K562 (cell line): ENCODE measurements at regions not wholly inside any gene's neighbourhood (a gene's known extent, or its start where the extent isn't known, plus 50 kb on each side); places are given as distances from the start of the nearest gene placed in this dataset.

Experiments used
- ATAC-seq: fragments of 200-7000 bp; cut with Tn5 transposase; 3 replicates; pipeline ENCODE4 v1.9.1; 2020; ENCODE audit warnings: moderate library complexity
- BruUV-seq: library from RNA; stranded (reverse); fragments of 400-500 nt; replicated peaks from 2 replicates; lab custom pipeline; 2021; lab: Mats Ljungman, UMichigan
- CTCF ChIA-PET: fragments of 300-600 bp; formaldehyde crosslinking; extraction: SDS; loops from one replicate; lab custom pipeline; 2021; ENCODE audit warnings: low intra/inter-chr PET ratio; lab: Yijun Ruan, JAX
- POLR2A ChIA-PET: fragments of 300-600, 350-650 bp; sonication (Branson Sonifier 250); formaldehyde crosslinking; extraction: SDS; loops from one replicate; lab custom pipeline; 2021; ENCODE audit warnings: antibody characterized with exemption, inconsistent platforms; lab: Yijun Ruan, JAX
- DNase-seq, 4 experiments: peaks; one replicate each; pipeline versions ENCODE4 v3.0.0 to v3.0.0-alpha.2; 2011 to 2018; ENCODE audit warnings: low spot score in 3 of 4, mixed read lengths in 3 of 4; ENCODE audit errors: extremely low read depth in 1 of 4
- FAIRE-seq: peaks from 2 replicates; lab custom pipeline; 2011; peaks lifted over from hg19 to GRCh38; lab: Jason Lieb, UNC
- H2AFZ ChIP-seq: 2 replicates; pipeline ENCODE4 v1.6.0; 2011; ENCODE audit warnings: low read depth, low read length, control low read depth, inconsistent platforms
- H3K27ac ChIP-seq: fragments of 200-600 bp; 3 replicates; pipeline ENCODE4 v1.8.0; 2011; ENCODE audit warnings: low read depth, mild to moderate bottlenecking, control low read depth, inconsistent platforms, low read length, moderate library complexity, mixed read lengths; ENCODE audit errors: extremely low read depth
- H3K27me3 ChIP-seq, 2 experiments: fragments of 300-600 bp in 1 of 2; 2 replicates in 1 of 2; 3 replicates in 1 of 2; pipeline versions ENCODE4 v1.6.0 to v1.8.0; 2011; ENCODE audit warnings: inconsistent platforms in 2 of 2, low read length in 2 of 2, mild to moderate bottlenecking in 1 of 2, mixed read lengths in 1 of 2, moderate library complexity in 1 of 2; ENCODE audit not compliant: control insufficient read depth in 2 of 2, insufficient read depth in 2 of 2
- H3K36me3 ChIP-seq: fragments of 300-600 bp; 3 replicates; pipeline ENCODE4 v1.8.0; 2011; ENCODE audit warnings: mild to moderate bottlenecking, low read length, inconsistent platforms; ENCODE audit not compliant: control insufficient read depth, insufficient read depth
- H3K4me1 ChIP-seq, 2 experiments: fragments of 200-600 bp in 1 of 2; replicated peaks in 1 of 2; 2 replicates in 1 of 2; 3 replicates in 1 of 2; pipeline versions ENCODE4 v1.5.1 to v1.8.0; 2011; ENCODE audit warnings: inconsistent platforms in 2 of 2, low read length in 2 of 2, mild to moderate bottlenecking in 1 of 2, mixed read lengths in 1 of 2, moderate library complexity in 1 of 2; ENCODE audit not compliant: control insufficient read depth in 2 of 2, insufficient read depth in 2 of 2
- H3K4me2 ChIP-seq: 2 replicates; pipeline ENCODE4 v1.6.1; 2011; ENCODE audit warnings: low read length, control low read depth, inconsistent platforms, mixed read lengths; ENCODE audit not compliant: insufficient read depth
- H3K4me3 ChIP-seq: fragments of 200-600 bp; sonication (generic), shearing (Covaris generic); 2 replicates; pipeline ENCODE4 v1.5.1; 2016; ENCODE audit warnings: control low read depth, inconsistent platforms
- H3K79me2 ChIP-seq: fragments of 200-600 bp; 3 replicates; pipeline ENCODE4 v1.8.0; 2011; ENCODE audit warnings: low read length, inconsistent platforms; ENCODE audit not compliant: control insufficient read depth, insufficient read depth
- H3K9ac ChIP-seq, 2 experiments: 2 replicates each; pipeline versions ENCODE4 v1.6.0 to v1.6.1; 2011; ENCODE audit warnings: low read depth in 2 of 2, low read length in 2 of 2, control low read depth in 1 of 2, inconsistent platforms in 1 of 2, mild to moderate bottlenecking in 1 of 2, mixed read lengths in 1 of 2; ENCODE audit not compliant: insufficient read depth in 1 of 2
- H3K9me1 ChIP-seq: one replicate; pipeline ENCODE4 v1.6.0; 2011; ENCODE audit warnings: inconsistent platforms, mild to moderate bottlenecking, low read length, moderate library complexity; ENCODE audit not compliant: control insufficient read depth, insufficient read depth
- H3K9me3 ChIP-seq: replicated peaks from 2 replicates; pipeline ENCODE4 v1.5.1; 2011; ENCODE audit warnings: low read depth, low read length, inconsistent platforms; ENCODE audit not compliant: control insufficient read depth, insufficient read depth
- H4K20me1 ChIP-seq: replicated peaks from 2 replicates; pipeline ENCODE4 v1.6.1; 2011; ENCODE audit warnings: low read length, inconsistent platforms, mixed read lengths; ENCODE audit not compliant: control insufficient read depth, insufficient read depth
- ARNT ChIP-seq, 2 experiments: fragments of 450-650 bp; IDR thresholded peaks; 2 replicates each; pipeline ENCODE4 v1.6.1; 2016; ENCODE audit warnings: mild to moderate bottlenecking in 1 of 2
- BACH1 ChIP-seq: fragments of 200-800 bp; sonication (Bioruptor generic); IDR thresholded peaks from 2 replicates; pipeline ENCODE4 v1.6.1; 2016; ENCODE audit warnings: missing genetic modification characterization, missing compliant biosample characterization
- C11orf30 ChIP-seq: fragments of 450-650 bp; IDR thresholded peaks from 2 replicates; pipeline ENCODE4 v1.6.1; 2016; ENCODE audit warnings: low read depth, mild to moderate bottlenecking
- MAFK ChIP-seq: IDR thresholded peaks from 2 replicates; pipeline ENCODE4 v1.6.1; 2011; ENCODE audit warnings: low read length, improper control_type of control experiment
- NFE2 ChIP-seq: IDR thresholded peaks from 2 replicates; pipeline ENCODE4 v1.6.1; 2014; ENCODE audit warnings: antibody characterized with exemption, low read depth
- RBM14 ChIP-seq: fragments of 200-400 bp; formaldehyde crosslinking; IDR thresholded peaks from 2 replicates; pipeline ENCODE4 v1.6.1; 2018; ENCODE audit warnings: low read depth, mild to moderate bottlenecking, low read length, moderate library complexity, borderline replicate concordance; ENCODE audit not compliant: insufficient read depth
- THRAP3 ChIP-seq: fragments of 450-650 bp; IDR thresholded peaks from 2 replicates; pipeline ENCODE4 v1.6.1; 2016; ENCODE audit warnings: mild to moderate bottlenecking, inconsistent platforms, borderline replicate concordance
- ZBTB17 ChIP-seq: fragments of 450-650 bp; formaldehyde crosslinking; IDR thresholded peaks from 2 replicates; pipeline ENCODE4 v1.4.0; 2020; ENCODE audit warnings: mild to moderate bottlenecking
- WGBS: fragments of 100-300 bp; shearing (Covaris generic); methylation state at CpG from one replicate; pipeline ENCODE4 v1.1.6; 2016; ENCODE audit warnings: low coverage, mixed read lengths; ENCODE audit not compliant: insufficient coverage; ENCODE audit errors: missing lambda C conversion rate; 5-methylcytosine and 5-hydroxymethylcytosine counted together
- in situ Hi-C: fragments of 300-500 bp; cut with MboI; formaldehyde crosslinking; loops from 4 replicates; pipeline ENCODE4 v1.15.0; 2018; ENCODE audit warnings: inconsistent platforms, mixed read lengths
- intact Hi-C: fragments of 100-400 bp; cut with micrococcal nuclease; formaldehyde crosslinking; loops from 2 replicates; pipeline ENCODE4 v1.14.2; 2022
- TF ChIP-seq, protein P1 (sequence below): sonication (generic); formaldehyde crosslinking; IDR thresholded peaks from 2 replicates; pipeline ENCODE4 v1.9.0; 2022; ENCODE audit warnings: mild to moderate bottlenecking, missing genetic modification reagents
- TF ChIP-seq, protein P2 (sequence below): fragments of 250-450 bp; sonication (Bioruptor Pico); IDR thresholded peaks from 2 replicates; pipeline ENCODE4 v1.5.0; 2020; ENCODE audit warnings: mild to moderate bottlenecking, borderline replicate concordance
- TF ChIP-seq, protein P3 (sequence below): fragments of 250-450 bp; sonication (Bioruptor Pico); IDR thresholded peaks from 2 replicates; pipeline ENCODE4 v1.5.0; 2021; ENCODE audit warnings: mild to moderate bottlenecking, borderline replicate concordance
- TF ChIP-seq, protein P4 (sequence below): fragments of 450-650 bp; IDR thresholded peaks from 2 replicates; pipeline ENCODE4 v1.7.0; 2016; ENCODE audit warnings: borderline replicate concordance

DNA sequence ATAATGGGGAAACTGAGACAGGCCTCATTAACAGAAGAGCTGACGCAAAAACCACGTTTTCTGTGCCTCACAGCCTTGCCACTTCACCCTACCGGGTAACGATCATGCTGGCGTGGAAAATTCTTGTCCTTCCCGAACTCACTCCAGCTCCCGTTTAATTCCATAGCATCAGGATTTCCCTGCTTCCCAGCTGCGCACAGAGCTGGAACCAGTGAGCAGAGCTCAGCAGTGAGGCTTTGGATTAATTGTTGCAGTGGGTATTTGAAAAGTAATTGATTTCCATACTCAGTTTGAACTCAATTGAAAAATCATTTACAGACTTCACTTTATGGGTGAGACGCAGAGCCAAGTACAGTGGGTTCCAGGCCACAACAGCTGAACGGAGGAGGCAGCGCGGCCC lies 199.0 kb upstream of the ADAMTS16 start:
- Histone ChIP-seq H3K9ac (no peak overlapping the region), H3K36me3 (no peaks in the 10 kb centered on the region), H3K4me3 (no peak overlapping the region), H3K9me1 (no peaks in the 10 kb centered on the region), H3K9me3 (no peaks in the 10 kb centered on the region), H3K27ac (no peak overlapping the region), H2AFZ (no peak overlapping the region), H4K20me1 (no peaks in the 10 kb centered on the region), H3K4me1 (0 out of 5 replicates have a peak, but pooled peaks cover 0 to 3% of the 10 kb centered on the region in 2 experiments), H3K79me2 (no peaks in the 10 kb centered on the region), H3K27me3 (peaks cover 7 to 20% of the 10 kb centered on the region in 2 experiments; a peak in 3 of 5 replicates), H3K4me2 (no peak overlapping the region)
- FAIRE-seq (no peak), ATAC-seq (no peak), DNase-seq (no peak)
- intact Hi-C loops (no loop called here), in situ Hi-C loops (no loop called here)
- WGBS, result 3% methylated on average over 12 of the region's 12 CpGs
- ChIA-PET POLR2A (no interaction called here), CTCF (no interaction called here)
- no TSS peak for BruUV-seq
- TF ChIP-seq, protein P1, sequence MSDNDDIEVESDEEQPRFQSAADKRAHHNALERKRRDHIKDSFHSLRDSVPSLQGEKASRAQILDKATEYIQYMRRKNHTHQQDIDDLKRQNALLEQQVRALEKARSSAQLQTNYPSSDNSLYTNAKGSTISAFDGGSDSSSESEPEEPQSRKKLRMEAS (CRISPR knock-in tag), result no peak
- TF ChIP-seq, protein P2, sequence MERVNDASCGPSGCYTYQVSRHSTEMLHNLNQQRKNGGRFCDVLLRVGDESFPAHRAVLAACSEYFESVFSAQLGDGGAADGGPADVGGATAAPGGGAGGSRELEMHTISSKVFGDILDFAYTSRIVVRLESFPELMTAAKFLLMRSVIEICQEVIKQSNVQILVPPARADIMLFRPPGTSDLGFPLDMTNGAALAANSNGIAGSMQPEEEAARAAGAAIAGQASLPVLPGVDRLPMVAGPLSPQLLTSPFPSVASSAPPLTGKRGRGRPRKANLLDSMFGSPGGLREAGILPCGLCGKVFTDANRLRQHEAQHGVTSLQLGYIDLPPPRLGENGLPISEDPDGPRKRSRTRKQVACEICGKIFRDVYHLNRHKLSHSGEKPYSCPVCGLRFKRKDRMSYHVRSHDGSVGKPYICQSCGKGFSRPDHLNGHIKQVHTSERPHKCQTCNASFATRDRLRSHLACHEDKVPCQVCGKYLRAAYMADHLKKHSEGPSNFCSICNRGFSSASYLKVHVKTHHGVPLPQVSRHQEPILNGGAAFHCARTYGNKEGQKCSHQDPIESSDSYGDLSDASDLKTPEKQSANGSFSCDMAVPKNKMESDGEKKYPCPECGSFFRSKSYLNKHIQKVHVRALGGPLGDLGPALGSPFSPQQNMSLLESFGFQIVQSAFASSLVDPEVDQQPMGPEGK (CRISPR knock-in tag), result no peak
- TF ChIP-seq MAFK (no peak), RBM14 (no peak), C11orf30 (no peak), ZBTB17 (no peak), BACH1 (tag) (no peak), THRAP3 (no peak), ARNT (IDR thresholded peaks at IDR 0.05) (no peak), NFE2 (no peak)
- TF ChIP-seq, protein P3, sequence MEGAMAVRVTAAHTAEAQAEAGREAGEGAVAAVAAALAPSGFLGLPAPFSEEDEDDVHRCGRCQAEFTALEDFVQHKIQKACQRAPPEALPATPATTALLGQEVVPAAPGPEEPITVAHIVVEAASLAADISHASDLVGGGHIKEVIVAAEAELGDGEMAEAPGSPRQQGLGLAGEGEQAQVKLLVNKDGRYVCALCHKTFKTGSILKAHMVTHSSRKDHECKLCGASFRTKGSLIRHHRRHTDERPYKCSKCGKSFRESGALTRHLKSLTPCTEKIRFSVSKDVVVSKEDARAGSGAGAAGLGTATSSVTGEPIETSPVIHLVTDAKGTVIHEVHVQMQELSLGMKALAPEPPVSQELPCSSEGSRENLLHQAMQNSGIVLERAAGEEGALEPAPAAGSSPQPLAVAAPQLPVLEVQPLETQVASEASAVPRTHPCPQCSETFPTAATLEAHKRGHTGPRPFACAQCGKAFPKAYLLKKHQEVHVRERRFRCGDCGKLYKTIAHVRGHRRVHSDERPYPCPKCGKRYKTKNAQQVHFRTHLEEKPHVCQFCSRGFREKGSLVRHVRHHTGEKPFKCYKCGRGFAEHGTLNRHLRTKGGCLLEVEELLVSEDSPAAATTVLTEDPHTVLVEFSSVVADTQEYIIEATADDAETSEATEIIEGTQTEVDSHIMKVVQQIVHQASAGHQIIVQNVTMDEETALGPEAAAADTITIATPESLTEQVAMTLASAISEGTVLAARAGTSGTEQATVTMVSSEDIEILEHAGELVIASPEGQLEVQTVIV (CRISPR knock-in tag), result no peak
- TF ChIP-seq, protein P4, sequence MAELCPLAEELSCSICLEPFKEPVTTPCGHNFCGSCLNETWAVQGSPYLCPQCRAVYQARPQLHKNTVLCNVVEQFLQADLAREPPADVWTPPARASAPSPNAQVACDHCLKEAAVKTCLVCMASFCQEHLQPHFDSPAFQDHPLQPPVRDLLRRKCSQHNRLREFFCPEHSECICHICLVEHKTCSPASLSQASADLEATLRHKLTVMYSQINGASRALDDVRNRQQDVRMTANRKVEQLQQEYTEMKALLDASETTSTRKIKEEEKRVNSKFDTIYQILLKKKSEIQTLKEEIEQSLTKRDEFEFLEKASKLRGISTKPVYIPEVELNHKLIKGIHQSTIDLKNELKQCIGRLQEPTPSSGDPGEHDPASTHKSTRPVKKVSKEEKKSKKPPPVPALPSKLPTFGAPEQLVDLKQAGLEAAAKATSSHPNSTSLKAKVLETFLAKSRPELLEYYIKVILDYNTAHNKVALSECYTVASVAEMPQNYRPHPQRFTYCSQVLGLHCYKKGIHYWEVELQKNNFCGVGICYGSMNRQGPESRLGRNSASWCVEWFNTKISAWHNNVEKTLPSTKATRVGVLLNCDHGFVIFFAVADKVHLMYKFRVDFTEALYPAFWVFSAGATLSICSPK, result no peak
